Skin of body (tissue), 1 donor: ENCODE measurements at regions not wholly inside any gene's neighbourhood (a gene's known extent, or its start where the extent isn't known, plus 50 kb on each side); places are given as distances from the start of the nearest gene placed in this dataset.

ENCODE experiments used
- DNase-seq: peaks from one replicate; lab custom pipeline; 2025; lab: John Stamatoyannopoulos, UW

DNA sequence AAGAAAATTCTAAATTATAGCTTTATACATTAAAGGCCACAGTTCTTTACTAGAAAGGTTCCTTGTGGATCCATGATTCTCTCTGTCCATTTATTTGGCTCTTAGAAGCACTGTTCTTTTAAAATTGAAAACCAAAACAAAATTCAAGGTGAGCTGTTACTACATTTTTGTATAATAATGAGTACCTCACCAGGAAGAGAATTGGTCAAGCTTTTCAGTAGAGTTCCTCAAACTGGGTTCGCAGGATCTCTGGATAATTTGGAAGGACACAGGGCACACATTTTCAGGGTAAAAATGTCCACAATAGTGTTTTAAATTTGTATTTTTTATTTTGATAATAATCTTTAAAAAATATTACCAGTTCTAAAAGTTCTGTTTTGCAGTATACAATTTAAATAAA, 93.0 kb downstream of the PPP1R3A start:
- no peak for DNase-seq

DNA sequence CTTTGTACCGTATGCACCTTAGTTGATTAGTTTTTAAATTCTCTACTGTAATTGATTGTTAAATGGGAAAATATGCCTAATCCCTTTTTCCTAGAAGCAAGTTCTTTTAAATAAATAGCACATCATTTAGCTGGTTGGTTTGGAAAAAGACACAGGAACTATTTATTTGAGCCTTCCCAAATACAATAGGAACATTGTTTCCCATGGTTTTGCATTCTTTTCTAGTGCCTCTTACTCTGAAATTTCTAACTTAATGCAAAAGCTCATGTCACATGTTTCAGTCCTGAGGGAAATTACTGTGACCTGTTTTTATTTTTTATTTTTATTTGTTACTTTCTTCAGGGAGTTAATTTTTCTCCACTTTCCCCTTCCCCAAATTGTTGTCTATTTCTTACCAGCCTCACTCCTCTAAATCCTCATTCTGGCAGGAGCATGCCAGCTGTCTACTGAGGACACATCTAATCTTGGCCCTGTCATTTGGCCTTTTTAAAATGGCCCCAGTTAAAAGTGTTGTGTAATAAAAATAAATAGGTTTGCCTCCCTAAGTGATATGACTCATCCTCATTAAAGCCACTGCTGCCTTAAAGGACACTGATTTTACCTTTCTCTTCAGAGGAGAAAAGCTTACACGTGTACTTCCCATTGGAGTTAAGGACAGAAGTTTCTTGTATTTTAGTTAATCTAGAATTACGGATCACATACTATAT, 94.5 kb downstream of the PPP1R3A start:
- DNase-seq: no peak

DNA sequence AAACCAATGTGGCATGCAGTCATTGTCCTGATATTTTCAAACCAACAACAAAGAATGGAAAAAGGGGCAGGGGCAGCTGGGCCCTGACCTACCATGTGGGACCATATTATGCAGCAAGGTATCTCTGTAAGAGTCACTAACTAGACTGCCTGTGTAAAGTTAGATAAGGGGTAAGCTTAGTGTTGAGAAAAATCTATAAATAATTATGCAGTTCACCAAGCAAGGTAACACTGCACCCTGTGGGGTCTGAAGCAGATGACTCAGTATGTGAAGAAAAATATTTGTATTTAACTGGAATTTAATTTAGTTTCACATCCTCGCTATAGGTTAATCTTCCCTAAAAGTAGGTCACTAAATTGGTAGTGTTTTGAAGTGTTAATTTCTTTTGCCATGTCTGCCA, 99.3 kb downstream of the PPP1R3A start:
- DNase-seq: no peak

DNA sequence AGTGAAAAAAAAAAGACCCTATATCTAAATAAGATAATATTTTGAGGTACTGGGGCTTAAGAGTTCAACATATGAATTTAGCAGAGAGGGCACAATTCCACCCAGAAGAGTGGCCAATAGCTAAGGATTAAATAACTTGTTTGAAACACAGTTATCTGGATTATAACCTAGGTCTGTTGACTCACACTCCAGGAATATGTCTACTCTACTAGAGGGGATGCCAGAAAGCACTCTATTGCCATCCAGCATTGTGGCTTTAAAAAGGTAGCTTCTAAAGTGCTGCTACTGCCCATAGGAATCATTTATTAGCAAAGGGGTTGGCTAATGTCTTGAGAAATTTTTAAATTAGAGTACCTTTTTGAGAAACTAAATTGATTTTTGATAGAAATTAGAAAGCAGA, 102.2 kb downstream of the PPP1R3A start:
- DNase-seq: no peak

DNA sequence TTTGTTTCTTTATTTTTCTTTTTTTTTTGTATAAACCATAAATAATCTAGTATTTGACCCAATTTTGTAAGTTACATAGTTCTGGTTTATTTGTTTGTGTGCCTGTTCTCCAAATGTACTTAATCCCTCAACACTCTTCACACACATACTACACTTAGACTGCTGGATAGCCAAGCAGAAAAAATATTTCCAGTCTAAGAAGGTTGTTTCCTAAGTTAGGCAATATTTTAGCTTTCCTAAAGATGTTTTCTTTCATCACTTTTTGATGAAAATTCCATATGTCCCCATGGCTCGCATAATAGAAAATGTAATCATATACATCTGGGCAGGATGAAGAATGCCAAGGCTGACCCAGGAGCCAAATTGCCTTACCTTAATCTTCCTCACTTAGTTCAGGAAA, 105.3 kb downstream of the PPP1R3A start:
- no peak for DNase-seq

DNA sequence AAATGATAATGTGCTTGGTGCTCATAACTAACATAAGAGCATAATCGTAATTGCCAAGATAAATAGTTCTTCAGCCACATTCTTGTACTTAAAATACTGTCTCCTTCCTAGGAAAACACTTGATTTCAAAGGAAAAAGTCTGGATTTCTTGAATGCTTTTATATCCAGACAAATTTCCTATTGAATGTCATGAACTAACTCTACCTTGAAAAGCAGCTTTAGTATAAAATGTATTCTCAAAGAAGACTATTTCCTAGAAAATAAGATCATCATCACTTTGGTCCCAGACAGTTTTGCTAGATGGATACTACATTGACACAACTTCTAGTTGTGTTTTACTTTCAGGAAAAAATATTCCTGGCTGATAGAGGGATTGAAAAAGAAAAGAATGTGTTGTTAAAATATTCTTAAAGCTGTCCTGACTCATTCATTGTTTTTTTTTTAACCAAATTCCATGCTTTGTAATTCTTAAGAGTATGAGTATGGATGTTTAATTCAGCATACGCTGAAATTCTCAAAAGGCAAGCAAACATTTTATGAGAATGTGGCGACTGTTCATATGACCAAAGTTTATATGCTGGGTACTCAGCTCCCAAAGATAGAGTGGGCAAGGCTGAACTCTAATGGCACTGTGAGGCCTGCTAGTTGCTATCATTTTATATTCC, 106.1 kb downstream of the PPP1R3A start:
- no peak for DNase-seq

DNA sequence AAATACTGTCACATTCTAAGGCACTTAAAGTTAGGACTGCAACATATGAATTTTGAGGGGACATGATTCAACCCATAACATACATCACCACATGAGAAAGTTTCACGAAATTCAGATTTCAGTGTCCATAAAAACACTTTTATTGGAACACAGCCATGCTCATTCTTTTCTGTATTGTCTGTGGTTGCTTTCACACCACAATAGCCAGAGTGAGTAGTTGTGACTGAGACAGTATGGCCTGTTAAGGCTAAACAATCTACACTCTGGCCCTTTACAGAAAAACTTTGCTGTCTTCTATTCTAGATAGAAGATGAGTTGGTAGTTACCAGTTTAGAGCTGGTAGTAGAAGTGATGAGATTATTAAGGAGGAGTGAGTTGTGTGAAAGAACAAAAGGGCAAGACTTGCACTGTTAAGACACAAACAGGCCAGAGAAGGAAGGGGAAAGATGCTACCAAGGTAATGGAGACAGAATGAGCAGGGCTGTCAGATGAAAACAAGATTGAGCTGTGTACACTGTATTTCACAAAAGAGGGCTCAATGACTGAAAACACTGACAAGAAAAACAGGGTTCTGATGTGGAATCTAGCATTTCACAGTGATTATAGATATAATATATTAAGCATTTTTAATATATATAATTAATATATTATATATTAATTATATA, 108.6 kb downstream of the PPP1R3A start:
- no peak for DNase-seq

DNA sequence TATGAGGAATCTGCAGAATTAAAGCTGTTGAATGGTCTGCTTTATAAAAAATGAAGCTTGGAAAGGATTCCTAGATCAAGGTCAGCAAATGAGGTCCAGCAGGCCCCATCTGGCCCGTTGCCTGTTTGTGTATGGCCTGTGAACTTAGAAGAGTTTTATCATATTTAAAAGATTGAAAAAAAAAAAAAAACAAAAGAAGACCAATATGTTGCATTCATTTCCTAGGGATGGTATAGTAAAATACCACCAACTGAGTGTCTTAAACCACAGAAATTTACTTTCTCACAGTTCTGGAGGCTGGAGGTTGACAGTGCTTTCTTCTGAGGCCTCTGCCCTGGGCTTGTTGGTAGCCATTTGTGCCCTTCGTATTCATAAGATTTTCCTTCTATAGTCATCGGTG, 109.2 kb downstream of the PPP1R3A start:
- DNase-seq: no peak

DNA sequence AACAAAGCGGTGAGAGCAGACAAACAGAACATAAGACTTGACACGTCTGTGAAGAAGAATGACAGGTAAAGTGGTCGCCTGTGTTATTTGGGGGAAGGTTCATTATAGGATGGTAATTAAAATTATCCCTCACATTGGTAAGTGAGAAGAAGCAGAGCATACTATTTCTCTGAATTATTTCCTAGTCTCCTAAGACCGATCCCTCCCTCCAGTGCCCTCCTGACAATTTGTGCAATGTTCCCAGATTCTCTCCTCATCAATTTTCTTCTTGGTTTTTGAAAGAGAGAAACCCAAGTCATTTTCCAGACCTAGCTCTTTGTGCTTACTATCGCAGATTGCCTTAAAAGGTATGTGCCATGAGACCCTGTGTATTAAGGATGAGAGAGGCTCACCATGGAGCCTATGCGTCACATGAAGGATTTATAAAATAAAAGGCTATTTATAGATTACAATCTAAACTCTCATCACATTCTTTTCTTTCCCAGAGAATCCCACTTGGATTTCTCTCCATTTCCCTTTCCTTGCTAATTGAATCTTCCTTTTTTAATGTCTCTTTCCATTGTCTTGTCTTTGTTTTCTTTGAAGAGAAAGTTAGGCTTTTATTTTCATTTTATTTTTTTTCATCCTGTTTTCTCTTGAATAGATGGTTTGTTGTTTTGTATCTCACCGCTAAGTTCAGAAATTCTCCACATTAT, 112.0 kb downstream of the PPP1R3A start:
- DNase-seq: no peak

DNA sequence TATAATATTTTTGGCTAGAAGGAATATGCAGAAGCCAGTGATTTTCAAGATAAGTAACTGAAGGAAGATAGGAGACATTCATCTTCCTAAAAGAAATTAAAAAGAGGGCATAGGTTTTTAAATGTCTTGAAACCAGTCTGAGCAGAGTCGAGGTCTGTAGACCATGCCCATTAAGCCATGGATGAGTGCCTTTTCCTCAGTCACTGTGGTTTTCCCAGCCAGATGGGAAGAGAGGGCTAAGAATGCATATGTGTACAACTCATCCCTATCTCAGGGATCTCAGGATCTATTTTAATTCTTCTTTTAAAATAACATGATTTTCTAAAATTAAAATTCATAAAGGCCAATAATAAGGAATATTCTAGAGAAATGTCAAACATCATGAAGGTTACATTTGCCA, 112.8 kb downstream of the PPP1R3A start:
- DNase-seq: no peak

DNA sequence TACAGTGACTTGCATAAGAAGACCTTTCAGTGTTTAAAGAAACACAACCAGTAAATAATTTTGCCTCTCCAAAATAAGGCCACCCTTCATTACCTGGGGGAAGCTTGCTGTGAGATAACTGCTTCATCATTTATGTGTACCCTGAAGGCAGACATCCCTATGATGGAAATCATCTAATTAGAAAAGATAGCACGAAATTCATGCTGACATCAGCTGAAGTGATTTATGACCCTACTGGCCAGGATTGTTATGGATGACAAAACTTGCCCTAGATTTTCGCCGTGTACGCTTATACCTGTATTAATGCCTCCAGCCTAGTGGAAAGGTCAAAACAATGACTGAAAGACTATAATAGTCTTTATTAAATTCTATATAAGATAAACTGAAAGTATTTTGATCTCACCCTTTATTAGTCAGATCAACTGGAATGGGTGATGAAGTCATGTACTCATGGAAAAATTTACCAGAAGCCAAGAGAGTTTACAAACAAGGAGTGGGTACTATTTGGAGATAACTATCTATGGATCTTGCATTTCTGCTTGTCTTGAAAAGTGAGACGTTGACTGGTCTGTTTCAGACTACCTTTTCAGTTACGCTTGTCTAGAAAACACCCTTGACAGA, 114.2 kb downstream of the PPP1R3A start:
- DNase-seq: no peak

DNA sequence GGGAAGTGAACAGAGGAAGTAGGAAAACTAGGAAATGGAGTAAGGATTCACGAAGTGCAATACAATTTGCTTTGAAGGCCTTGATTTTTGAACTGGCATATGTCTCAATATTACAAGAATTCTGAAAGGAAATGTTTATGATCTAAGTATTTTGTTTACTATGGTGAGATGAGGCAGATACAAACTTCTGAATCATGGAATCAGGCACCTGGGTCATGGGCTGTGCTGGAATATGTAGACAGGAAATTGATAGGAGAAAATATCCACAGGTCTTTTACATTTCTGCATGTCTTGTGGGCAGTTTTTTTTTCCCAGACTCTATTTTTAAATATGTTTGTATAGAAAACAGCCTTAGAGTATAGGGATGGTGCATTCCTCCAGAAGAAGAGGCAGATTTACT, 117.1 kb downstream of the PPP1R3A start:
- no peak for DNase-seq

DNA sequence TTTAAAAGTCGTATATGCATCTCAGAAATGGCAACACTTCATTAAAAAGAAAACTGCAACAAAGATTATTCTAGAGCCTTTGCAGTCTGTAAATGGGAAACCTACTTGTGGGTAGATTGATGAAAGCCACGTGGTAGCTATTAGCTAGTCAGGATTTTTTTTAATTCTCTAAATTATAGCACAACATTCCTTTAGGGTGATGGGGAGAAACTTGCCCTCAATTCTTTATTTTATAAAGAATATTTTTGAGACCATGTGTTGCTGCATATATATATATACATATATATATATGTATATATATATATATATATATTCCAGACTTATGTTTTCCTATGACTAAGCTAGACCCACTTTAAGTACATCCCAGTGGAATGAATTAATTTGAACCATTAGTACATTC, 118.0 kb downstream of the PPP1R3A start:
- no peak for DNase-seq

DNA sequence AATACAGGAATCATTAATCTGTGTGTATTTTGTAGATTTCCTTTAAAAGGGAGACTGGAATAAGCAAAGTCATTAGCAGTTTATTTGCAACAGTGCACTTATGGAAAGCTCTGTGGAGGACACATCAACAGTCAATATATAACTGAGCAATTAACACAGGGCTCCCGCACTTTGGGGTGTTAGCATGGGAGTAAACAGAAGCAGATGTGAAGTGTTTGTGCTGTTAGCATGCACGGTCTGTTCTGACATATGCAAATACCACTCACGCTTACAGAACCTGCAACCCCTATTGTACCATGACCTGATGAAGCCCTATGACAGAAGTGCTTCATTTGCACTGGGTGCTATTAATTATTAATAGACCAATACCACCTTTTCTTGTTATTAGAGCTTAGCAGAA, 118.9 kb downstream of the PPP1R3A start:
- peak; percentile 22 for DNase-seq

DNA sequence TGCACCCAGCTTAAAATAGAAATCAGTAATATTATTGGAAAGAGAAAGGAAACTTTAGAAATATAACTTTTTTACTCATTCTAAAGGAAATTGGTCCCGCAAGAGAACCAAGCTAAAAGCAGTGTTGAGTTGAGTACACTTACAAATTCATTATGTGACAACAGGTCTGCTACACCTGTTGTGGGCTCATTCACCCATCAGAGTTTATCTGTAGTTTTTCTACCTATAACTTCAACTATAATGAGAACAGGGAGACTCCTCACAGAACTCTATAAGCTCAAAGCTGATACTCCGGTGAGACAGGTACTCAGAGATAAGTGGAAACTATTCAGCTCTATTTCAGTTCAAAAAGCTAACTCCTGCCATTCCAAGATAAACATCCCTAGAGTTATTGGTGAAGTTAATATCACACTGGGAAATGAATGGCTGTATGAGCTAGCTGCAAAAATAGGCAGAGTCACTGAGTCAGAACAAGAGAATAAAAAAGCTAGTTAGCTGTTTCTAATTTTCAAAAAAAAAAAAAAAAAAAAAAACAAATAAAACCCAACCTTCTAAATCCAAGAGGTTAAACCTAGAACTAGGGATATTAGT, 121.3 kb downstream of the PPP1R3A start:
- no peak for DNase-seq

DNA sequence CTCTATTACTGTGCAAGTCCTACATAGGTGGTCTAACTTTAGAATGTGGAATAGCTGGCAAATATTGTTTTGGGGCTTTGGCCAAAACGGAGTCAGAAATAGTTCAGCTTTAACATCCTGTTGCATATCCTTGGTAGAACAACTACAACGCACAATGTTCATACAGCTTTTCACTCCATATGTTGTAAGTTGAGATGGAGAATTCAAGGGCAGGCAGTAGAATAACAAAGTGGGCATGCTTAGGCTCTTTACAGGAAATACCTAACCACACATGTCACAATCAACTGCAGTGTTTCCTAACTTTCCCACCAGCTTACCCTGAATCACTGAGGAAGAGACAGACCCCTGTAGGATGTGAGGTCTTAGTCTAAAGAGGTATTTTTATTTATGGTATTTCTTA, 122.3 kb downstream of the PPP1R3A start:
- no peak for DNase-seq

DNA sequence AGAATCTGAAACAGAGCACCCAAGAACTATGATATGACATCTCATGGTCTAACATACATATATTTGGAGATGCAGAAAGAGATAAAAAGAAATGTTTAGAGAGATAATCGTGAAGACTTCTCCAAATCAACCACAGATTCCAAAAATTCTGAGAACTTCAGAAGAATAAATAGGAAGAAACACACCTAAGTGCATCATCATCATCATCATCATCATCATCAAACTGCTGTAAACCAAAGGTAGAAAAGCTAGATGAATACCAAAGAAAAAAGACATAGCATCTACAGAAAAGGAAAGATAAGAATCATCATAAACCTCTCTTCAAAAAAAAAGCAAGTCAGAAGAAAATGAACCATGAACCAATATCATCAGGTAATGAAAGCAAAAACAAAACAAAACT, 124.2 kb downstream of the PPP1R3A start:
- DNase-seq: no peak

DNA sequence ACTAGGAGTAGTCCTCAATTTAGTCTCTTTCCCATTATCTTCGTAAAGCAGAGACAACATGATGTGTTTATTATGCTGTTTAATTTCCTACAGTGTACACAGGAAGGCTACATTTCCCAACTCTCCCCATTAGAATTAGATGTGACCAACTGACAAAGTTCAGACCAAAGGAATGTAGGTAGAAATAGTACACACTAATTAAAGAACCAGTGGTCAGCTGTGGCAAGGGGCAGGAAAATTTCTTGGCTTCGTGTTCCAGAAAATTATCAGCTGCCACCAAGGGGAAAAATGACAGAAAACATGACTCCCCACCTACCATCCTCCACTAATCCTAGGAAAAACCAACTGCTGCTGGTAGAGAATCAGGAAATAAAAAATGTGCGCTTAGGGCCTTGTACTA, 125.6 kb downstream of the PPP1R3A start:
- DNase-seq: no peak

DNA sequence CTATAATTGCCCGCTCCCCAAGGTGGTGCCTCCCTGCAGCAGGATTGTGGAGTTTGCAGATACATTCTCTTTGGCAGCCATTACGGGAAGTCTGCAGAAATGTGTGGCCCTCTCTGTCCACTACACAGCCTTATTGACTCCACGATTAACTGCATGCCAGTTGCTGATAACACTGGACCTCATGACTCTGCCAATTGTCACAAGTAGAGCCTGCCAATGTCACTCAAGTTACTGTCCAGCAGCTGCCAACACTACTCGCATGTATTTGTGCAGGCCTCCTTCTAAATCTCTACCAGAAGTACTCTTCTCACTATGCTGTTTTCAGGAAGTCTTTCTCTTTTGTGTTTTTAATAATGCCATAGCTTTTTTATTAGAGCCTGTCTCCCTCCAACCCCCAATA, 128.8 kb downstream of the PPP1R3A start:
- no peak for DNase-seq

DNA sequence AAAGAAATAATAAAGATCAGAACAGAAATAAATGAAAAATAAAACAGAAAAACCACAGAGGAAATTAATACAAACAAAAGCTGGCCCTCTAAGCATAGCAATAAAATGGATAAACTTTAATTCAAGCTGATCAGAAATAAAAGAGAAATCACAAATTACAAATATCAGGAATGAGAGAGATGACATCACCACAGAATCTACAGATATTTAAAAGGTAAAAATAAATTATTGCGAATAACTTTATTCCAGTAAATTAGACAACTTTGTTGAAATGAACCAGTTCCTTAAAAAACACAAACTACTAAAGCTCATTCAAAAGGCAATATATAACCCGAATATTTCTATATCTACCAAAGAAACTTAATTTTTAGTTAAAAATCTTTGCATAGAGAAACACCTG, 131.7 kb downstream of the PPP1R3A start:
- no peak for DNase-seq

DNA sequence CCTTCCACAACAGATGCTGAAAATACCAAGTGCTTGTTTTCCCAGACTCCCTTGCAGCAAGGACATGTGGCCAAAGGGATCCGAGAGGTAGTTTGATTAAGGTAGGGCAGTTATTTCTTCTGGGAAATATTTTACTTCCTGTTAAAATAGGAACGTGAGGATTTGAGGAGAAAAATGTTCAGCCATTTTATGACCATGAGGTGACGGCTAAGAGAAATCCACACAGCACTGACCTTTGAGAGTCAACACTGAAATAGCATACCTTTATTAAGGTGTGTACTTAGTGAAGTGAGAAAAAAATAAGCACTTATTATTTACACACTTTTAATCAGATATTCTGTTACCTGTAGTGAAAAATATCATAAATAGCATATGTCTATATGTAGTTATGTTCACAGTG, 133.9 kb downstream of the PPP1R3A start:
- DNase-seq: no peak

DNA sequence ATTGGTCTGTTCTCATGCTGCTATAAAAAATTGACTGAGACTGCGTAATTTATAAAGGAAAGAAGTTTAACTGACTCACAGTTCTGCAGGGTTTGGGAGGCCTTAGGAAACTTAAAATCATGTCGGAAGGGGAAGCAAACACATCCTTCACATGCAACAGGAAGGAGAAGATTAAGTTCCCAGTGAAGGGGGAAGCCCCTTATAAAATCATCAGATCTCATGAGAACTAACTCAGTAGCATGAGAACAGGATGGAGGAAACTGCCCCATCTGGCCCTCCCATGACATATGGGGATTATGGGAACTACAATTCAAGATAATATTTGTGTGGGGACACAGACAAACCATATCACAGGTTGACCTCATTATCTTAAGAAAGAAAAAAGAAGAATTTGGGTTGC, 134.5 kb downstream of the PPP1R3A start:
- DNase-seq: no peak
